Activated T-cell treated with anti-CD3 and anti-CD28 coated beads, Interleukin-2, amount 50 U/mL, for 24 hours (primary cell): ENCODE measurements at regions not wholly inside any gene's neighbourhood (a gene's known extent, or its start where the extent isn't known, plus 50 kb on each side); places are given as distances from the start of the nearest gene placed in this dataset.
"Not testable (repeated sequence)": the region's sequence is repeated elsewhere in the genome, so short reads cannot be mapped to it uniquely, and the experiment has no call there.

Experiments
- DNase-seq: peaks from one replicate; pipeline ENCODE4 v3.0.0-alpha.2; 2020
- H3K27ac Mint-ChIP-seq: 2 replicates; pipeline ENCODE4 v1.8.0; 2020; ENCODE audit warnings: mild to moderate bottlenecking, mixed read lengths
- H3K27me3 Mint-ChIP-seq: 2 replicates; pipeline ENCODE4 v1.8.0; 2020; ENCODE audit warnings: mixed read lengths
- H3K36me3 Mint-ChIP-seq: 2 replicates; pipeline ENCODE4 v1.8.0; 2020; ENCODE audit warnings: low read depth, mixed read lengths
- H3K4me1 Mint-ChIP-seq: 2 replicates; pipeline ENCODE4 v1.8.0; 2020; ENCODE audit warnings: low read depth, mixed read lengths
- H3K4me3 Mint-ChIP-seq: 2 replicates; pipeline ENCODE4 v1.8.0; 2020; ENCODE audit warnings: mild to moderate bottlenecking, moderate library complexity, mixed read lengths
- H3K9me3 Mint-ChIP-seq: 2 replicates; pipeline ENCODE4 v1.8.0; 2020; ENCODE audit warnings: mixed read lengths

DNA sequence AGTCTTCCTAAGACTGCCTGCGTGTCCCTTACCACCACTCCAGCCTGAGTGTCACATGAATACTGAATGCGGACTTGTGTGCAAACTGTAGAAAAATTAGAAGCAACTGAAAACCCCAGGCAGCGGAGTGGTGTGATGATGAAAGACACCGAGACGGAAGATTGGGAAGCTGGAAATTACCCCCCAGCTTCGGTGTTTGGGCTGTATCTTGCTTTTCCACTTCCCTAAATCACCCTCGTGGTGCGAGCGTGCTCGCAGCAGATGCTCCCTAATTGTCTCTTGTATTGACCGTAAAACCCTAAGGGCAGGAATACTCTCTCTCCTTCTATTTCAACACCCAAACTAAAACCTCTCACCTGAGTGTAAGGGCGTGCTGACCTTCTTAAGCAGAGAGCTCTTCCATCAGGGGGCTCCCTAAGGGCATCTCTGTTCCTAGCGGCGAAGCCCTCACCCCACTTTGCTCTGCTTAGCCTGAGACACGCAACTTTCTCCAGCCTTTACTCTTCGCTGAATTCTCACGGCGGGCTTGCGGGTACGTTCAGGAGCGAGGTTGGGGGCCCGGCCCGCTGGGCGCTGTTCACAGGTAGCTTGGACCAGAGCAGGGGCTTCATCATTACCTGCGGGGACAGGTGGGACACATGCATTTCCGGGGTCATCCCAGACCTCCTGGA, 62.4 kb downstream of the CRYBB2 start:
- peak overlapping the region; percentile 6 for H3K4me3 Mint-ChIP-seq
- no peak for DNase-seq
- H3K9me3 Mint-ChIP-seq: no peaks in the 10 kb centered on the region
- no peak overlapping the region for H3K27ac Mint-ChIP-seq
- H3K27me3 Mint-ChIP-seq: peaks cover 65% of the 10 kb centered on the region
- H3K4me1 Mint-ChIP-seq: peaks cover 13% of the 10 kb centered on the region
- H3K36me3 Mint-ChIP-seq: no peaks in the 10 kb centered on the region

DNA sequence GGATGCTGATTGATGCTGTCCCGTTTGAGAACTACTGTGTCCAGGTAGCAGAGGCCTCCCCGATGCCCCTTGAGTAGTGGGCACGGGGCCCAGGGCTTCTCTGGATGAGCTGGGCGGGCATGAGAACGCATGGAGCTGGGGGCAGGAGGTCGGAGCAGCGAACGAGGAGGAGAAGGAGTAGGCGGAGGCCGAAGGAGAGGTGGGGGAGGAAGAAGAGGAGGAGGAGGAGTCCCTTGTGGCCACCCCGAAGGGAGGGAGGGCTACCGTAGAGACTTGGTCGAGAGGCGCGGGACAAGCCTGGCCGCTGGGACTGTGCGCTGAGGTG, 62.9 kb downstream of the CRYBB2 start:
- peak overlapping the region; percentile 6 for H3K4me3 Mint-ChIP-seq
- no peaks in the 10 kb centered on the region for H3K36me3 Mint-ChIP-seq
- H3K27me3 Mint-ChIP-seq: peaks cover 65% of the 10 kb centered on the region
- peaks cover 13% of the 10 kb centered on the region for H3K4me1 Mint-ChIP-seq
- DNase-seq: no peak
- H3K27ac Mint-ChIP-seq: no peak overlapping the region
- no peaks in the 10 kb centered on the region for H3K9me3 Mint-ChIP-seq

DNA sequence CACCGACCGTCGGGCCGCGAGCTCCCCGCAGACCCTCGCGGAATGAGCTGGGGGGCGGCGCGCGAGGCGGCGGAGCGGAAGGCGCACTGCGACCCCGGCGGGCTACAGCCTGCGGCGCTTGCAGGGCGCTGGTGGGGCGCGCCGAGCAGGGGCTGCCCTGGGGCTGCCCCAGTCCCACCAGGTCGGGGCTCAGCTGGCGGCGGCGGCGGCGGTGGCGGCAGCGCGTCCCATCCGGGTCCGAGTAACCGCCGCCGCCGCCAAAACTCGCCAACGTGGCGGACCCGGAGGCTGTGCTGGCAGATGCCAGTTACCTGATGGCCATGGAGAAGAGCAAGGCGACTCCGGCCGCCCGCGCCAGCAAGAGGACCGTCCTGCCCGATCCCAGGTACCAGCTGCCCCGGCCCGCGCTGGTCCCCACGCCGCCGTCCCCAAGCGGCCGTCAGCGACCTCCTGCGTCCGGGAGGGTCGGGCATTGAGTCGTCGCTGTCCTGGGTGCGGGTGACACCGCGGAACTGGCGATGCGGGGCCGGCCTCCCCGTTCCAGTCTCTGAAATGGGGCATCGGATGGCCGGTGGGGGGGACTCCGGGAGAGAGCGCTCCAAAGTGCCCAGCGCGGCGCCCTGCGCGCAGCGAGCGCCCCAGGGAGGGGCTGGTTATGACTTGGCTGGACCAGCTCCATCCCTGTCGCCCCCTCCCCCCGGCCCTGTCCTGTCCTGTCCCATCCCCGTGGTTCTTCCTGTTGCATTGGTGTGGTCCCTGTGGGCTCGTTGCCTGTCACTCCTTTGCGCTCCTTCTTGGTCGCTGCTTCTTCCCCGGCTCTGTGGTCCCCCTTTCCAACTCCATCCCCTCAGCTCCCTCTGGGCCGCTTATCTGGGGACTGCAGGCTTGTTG, 63.5 kb downstream of the CRYBB2 start:
- no peaks in the 10 kb centered on the region for H3K9me3 Mint-ChIP-seq
- no peaks in the 10 kb centered on the region for H3K36me3 Mint-ChIP-seq
- no peak overlapping the region for H3K4me3 Mint-ChIP-seq
- H3K27ac Mint-ChIP-seq: no peak overlapping the region
- peaks cover 65% of the 10 kb centered on the region for H3K27me3 Mint-ChIP-seq
- peak; percentile 27 for DNase-seq
- peaks cover 13% of the 10 kb centered on the region for H3K4me1 Mint-ChIP-seq

DNA sequence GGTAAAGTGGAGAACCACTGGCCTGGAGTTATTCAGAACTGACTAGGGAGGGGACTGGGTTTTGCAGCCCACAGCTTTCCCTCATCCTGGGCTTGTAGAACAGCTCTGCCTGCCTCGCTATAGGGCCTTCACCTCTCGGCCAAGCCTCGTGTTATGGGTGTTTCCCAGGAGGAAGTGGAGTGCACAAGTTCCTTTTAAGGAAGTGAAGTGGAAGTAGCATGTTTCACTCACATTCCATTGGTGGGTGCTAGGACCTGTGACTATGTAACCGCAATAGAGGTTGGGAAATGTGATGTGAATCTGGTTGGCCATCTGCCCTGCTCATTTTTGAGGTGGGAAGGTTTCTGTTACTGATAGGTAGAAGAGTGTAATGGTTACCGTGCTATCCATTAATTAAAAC, 69.0 kb downstream of the CRYBB2 start:
- H3K4me1 Mint-ChIP-seq, H3K36me3 Mint-ChIP-seq, H3K27ac Mint-ChIP-seq, H3K4me3 Mint-ChIP-seq, H3K9me3 Mint-ChIP-seq, DNase-seq: not testable (repeated sequence)
- peaks cover 28% of the 10 kb centered on the region for H3K27me3 Mint-ChIP-seq

DNA sequence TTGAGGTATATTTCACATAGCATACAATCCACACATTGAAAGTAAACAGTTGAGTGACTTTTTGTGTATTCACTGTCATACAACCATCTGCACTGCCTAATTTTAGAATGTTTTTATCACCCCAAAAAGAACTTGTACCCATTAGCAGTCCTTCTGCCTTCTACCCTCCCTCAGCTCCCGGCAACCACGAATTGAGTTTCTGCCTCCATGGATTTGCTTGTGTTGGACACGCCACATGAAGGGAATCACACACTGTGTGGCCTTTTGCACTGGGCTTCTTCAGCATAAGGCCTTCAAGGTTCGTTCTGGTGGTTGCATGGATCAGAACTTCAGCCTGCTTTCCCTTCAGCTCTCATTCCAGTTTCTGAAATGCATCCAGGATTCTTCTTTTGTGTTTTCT, 82.5 kb downstream of the CRYBB2 start:
- H3K36me3 Mint-ChIP-seq, H3K4me1 Mint-ChIP-seq, H3K27ac Mint-ChIP-seq, DNase-seq, H3K4me3 Mint-ChIP-seq, H3K9me3 Mint-ChIP-seq: not testable (repeated sequence)
- peaks cover 41% of the 10 kb centered on the region for H3K27me3 Mint-ChIP-seq

DNA sequence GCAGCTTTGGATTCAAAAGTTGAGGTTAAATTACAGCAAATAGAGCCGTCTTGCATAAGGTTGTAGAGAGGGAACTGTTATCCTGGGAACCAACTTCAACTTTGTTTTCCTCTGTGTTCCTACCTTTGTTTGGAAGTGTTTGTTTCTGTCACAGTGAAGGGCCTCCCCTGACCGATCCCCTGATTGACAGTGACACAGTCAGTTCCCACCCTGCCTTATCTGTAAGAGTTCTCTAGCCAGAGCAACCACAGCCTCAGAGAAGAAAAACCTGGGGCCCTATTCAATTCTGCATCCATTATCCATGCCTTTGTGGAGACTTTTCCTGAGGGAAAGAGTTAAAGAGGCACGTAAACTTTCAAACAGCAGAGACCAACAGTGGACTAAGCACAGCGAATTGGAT, 90.1 kb downstream of the CRYBB2 start:
- H3K36me3 Mint-ChIP-seq, DNase-seq, H3K4me1 Mint-ChIP-seq, H3K27ac Mint-ChIP-seq, H3K9me3 Mint-ChIP-seq, H3K4me3 Mint-ChIP-seq: not testable (repeated sequence)
- H3K27me3 Mint-ChIP-seq: peaks cover 21% of the 10 kb centered on the region

DNA sequence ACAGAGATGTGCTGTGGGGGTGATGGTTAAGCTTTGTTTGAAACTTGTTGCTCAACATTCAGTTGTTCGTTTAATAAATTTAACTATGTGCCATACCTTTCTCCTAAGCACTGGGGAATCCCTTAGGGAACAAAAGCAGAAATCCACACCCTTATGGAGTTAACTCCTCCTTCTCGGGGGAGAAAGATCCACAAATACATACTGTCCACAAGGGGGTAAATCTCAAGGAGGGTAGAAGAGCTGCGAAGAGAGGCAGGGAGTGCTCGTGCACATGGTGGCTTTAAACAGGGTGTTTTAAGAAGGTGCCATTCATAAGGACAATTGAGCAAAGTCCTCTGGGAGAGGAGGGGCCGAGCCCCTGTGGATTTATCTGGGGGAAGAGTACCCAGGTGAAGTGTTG, 92.5 kb downstream of the CRYBB2 start:
- not testable (repeated sequence) for H3K9me3 Mint-ChIP-seq, H3K4me1 Mint-ChIP-seq, DNase-seq, H3K27ac Mint-ChIP-seq, H3K4me3 Mint-ChIP-seq, H3K36me3 Mint-ChIP-seq
- H3K27me3 Mint-ChIP-seq: peaks cover 20% of the 10 kb centered on the region

DNA sequence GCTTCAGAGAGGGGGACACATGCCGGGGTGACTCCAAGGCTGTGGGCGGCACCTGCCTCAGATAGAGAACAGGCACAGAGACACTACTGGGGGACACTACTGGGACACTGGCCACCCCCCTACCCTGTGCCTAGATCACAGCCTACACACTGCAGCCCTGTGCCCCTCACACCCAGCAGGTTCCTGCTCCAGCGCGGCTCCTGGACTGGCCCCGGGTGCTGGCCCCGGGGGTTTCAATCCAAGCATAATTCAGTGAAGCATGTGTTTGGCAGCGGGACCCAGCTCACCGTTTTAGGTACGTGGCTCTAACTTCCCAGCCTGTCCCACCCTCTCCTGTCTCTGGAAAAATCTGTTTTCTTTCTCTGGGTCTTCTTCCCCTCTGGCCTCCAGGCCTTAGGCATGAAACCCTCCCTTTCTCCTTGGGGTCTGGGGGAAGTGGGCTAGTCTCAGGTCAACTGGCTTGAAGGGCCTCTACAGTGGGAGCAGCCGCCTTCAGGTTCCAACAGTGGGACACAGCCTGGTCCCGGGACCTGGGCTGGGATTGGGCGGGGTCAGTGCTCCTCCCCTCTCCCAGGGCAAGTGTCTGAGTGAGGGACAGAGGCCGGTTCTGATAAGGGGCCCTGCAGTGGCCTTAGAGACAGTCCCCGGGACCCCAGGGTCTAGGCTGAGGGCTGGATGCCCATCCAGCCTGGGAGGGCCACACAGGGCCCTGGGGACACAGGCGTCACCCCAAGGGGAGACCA, 98.8 kb downstream of the CRYBB2 start:
- Mint-ChIP-seq H3K9me3 (no peaks in the 10 kb centered on the region), H3K27ac (no peak overlapping the region), H3K27me3 (peaks cover 8% of the 10 kb centered on the region), H3K4me3 (no peak overlapping the region), H3K4me1 (no peaks in the 10 kb centered on the region), H3K36me3 (no peaks in the 10 kb centered on the region)
- no peak for DNase-seq

DNA sequence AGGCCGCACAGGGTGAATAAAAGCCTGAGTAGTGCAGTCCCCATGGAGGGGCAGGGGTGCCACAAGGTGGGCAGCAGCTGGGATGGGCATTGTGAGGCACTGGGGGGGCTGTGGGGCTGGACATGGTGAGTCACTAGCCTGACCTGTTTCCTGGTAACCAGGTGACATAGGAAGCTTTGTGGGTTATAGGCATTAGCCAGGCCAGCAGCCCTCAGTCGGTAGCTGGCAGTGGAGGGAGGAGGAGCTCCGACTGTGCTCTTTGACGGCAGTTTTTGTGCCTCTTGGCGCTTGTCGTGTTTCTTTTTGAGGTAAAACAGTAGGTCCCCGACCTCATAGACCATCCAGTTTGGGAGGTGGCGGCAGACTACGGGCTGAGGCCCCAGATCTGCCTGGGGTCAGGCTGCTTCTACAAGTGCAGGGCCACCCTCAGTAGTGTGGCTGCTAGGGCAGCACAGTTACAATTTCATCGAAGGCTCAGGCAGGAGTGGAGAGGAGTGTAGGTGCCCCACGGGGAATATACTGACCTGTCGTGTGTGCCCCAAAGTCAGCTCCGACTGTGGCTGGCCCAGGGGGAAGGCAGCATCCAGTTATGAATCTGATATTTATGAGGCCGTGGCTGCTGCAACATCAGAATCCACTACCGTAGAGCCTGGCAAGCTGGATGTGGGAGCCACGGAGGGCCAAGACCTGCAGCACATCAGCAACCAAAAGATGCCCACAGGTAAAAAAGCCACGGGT, 107.7 kb downstream of the CRYBB2 start:
- no peak for DNase-seq
- H3K27me3 Mint-ChIP-seq: no peaks in the 10 kb centered on the region
- H3K9me3 Mint-ChIP-seq: no peaks in the 10 kb centered on the region
- H3K4me1 Mint-ChIP-seq: no peaks in the 10 kb centered on the region
- H3K4me3 Mint-ChIP-seq: no peak overlapping the region
- H3K27ac Mint-ChIP-seq: no peak overlapping the region
- H3K36me3 Mint-ChIP-seq: no peaks in the 10 kb centered on the region

DNA sequence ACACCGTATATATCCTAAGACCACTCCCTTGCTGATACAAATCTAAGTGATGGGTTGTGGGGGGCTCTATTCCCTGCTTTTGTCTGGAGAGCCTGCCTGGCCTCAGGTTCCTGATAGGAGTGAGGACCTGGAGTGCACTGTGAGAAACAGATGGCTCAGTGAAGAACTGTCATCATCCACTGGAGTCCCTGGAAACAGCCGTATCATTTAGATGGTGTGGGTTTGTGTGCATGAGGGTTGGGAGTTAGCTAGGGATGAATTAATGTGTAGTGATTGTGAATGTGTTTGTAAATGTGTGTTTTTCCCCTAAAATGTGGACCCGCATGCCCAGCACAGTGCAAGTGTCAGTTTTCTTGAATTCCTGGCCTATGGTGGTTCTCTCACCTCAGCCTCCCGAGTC, 111.6 kb downstream of the CRYBB2 start:
- Mint-ChIP-seq H3K27ac (no peak overlapping the region), H3K36me3 (no peaks in the 10 kb centered on the region), H3K9me3 (peaks cover 3% of the 10 kb centered on the region), H3K4me1 (no peaks in the 10 kb centered on the region), H3K27me3 (no peaks in the 10 kb centered on the region), H3K4me3 (no peak overlapping the region)
- no peak for DNase-seq

DNA sequence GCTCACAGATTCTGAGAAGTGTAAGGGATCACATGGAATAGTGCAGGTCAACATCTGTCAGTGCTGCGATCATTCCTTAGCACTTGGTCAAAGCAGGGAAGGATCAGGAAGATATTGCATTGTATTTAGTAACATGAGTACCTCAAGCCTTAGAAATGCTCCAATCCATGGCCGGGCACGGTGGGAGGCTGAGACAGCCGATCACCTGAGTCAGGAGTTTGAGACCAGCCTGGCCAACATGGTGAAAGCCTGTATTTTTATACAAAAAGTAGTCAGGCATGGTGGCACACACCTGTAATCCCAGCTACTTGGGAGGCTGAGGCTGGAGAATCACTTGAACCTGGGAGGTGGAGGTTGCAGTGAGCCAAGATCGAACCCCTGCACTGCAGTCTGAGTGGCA, 112.5 kb downstream of the CRYBB2 start:
- not testable (repeated sequence) for DNase-seq, H3K4me1 Mint-ChIP-seq, H3K36me3 Mint-ChIP-seq, H3K27ac Mint-ChIP-seq, H3K9me3 Mint-ChIP-seq, H3K27me3 Mint-ChIP-seq, H3K4me3 Mint-ChIP-seq

DNA sequence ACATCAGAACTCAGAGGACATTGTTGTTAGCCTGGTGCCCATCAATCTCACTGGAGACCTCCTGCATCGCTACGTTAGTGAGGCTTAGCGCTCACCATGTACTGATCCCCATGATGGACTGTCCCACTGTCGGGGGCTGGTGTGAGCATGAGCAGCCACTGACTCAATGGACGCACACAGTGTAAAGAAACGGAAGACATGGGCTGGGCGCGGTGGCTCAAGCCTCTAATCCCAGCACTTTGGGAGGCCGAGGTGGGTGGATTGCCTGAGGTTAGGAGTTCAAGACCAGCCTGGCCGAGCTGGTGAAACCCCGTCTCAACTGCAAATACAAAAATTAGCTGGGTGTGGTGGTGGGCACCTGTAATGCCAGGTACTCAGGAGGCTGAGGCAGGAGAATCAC, 112.9 kb downstream of the CRYBB2 start:
- H3K27ac Mint-ChIP-seq: no peak overlapping the region
- no peak overlapping the region for H3K4me3 Mint-ChIP-seq
- no peaks in the 10 kb centered on the region for H3K4me1 Mint-ChIP-seq
- H3K9me3 Mint-ChIP-seq: peaks cover 14% of the 10 kb centered on the region
- no peak for DNase-seq
- no peaks in the 10 kb centered on the region for H3K27me3 Mint-ChIP-seq
- no peaks in the 10 kb centered on the region for H3K36me3 Mint-ChIP-seq

DNA sequence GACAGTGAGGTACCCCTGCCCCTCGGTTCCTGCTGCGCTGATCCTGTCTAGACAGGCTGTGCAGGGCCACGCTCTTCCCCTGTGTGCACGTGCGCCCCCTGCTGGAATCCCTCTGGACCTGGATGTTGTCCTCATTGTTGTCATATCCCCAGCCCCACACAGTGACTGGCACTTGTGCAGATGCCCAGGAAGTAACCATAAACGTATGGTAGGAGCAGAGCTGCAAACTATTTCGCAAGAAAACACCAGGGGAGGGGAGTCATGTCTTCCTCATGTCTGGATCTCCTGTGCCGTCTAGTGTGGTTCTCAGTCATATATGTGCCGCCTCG, 114.7 kb downstream of the CRYBB2 start:
- H3K27me3 Mint-ChIP-seq: no peaks in the 10 kb centered on the region
- H3K9me3 Mint-ChIP-seq: peaks cover 24% of the 10 kb centered on the region
- H3K4me1 Mint-ChIP-seq: no peaks in the 10 kb centered on the region
- no peaks in the 10 kb centered on the region for H3K36me3 Mint-ChIP-seq
- no peak overlapping the region for H3K27ac Mint-ChIP-seq
- peak; percentile 60 for DNase-seq
- no peak overlapping the region for H3K4me3 Mint-ChIP-seq

DNA sequence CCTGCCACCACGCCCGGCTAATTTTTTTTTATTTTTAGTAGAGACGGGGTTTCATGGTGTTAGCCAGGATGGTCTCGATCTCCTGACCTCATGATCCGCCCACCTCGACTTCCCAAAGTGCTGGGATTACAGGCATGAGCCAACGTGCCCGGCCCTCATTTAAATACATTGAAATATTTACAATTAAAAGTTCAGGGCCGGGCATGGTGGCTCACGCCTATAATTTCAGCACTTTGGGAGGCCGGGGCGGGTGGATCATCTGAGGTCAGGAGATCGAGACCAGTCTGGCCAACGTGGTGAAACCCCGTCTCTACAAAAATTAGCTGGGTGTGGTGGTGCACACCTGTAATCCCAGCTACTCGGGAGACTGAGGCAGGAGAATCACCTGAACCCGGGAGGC, 115.2 kb downstream of the CRYBB2 start:
- DNase-seq, H3K27me3 Mint-ChIP-seq, H3K36me3 Mint-ChIP-seq, H3K4me3 Mint-ChIP-seq, H3K27ac Mint-ChIP-seq, H3K4me1 Mint-ChIP-seq: not testable (repeated sequence)
- H3K9me3 Mint-ChIP-seq: peaks cover 26% of the 10 kb centered on the region
